ENCODE measurements at regions not wholly inside any gene's neighbourhood (a gene's known extent, or its start where the extent isn't known, plus 50 kb on each side); places are given as distances from the start of the nearest gene placed in this dataset.
"Not testable (repeated sequence)": the region's sequence is repeated elsewhere in the genome, so short reads cannot be mapped to it uniquely, and the experiment has no call there.

DNA sequence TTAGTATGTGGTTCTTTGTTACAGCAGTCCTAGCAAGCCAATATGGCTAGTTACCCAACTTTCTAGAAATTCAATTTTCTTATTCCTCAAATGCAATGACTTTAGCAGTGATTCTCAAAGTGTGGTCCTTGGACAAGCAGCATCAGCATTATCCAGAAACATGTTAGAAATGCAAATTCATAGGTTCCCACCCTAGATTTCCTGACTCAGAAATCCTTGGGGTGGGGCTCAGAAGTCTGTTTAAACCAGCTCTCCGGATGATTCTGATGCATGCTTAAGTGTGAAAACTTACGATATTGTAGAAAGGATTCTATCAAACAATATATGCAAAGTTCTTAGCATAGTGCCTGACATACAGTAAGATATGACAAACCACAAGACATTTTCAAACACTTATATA is 757.1 kb downstream of the DHX35 start:
- DNase-seq: no peak

DNA sequence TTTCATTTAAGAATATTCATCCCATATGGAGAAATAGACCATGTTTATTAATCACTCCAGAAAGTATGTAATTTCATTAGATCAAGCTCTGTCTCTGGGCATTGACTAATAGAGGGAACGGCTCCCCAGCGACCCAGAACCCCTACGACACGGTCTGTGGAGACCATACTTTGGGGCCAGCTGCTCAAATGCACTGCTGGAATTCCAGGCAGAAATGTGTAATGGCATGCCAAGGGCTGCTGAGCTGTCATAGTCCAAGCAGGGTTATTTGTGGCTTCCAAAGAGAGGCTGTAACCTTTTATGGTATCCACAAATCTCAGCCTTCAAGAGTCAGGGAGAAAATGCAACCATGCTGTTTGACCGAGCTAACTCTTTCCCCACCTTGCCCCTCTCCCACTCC is 755.8 kb downstream of the DHX35 start:
- no peak for DNase-seq

GRCh38 chr20:39716796-39717341 is 754.7 kb downstream of the DHX35 start:
- DNase-seq: no peak

DNA sequence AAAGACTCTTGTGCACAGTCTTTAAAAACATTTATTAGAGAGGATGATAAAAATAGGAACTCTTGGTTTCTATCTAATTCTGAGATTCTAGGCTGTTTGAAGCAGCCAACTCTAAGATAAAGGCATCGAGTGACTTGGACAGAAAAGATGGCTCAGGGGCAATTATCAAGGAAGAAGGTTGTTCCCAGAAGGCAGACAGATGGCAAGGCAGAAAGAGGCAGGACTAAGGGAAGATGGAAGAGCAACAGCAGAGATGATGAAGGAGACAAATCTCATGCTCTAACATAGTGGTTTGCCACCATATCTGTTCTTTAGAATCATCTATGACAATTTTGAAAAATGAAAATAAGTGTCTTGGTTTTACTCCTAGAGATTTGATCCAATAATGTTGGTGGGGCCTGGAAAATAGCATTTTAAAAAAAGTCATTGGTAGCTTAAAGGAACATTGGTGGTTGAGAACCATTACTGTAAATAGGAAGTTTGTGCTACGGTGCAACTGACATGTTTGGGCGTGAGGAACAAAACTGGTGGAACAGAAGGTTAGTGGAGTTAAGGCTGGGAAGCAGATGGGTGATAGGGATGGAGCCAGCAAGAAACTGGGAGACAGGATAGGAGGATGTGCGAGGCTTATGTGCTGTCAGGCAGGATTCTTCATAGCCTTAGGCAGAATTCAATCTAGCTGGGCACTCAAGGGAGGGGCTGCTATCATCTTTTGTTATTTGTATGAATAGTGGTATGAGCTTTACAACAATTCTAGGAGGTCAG is 751.1 kb downstream of the DHX35 start:
- no peak for DNase-seq

DNA sequence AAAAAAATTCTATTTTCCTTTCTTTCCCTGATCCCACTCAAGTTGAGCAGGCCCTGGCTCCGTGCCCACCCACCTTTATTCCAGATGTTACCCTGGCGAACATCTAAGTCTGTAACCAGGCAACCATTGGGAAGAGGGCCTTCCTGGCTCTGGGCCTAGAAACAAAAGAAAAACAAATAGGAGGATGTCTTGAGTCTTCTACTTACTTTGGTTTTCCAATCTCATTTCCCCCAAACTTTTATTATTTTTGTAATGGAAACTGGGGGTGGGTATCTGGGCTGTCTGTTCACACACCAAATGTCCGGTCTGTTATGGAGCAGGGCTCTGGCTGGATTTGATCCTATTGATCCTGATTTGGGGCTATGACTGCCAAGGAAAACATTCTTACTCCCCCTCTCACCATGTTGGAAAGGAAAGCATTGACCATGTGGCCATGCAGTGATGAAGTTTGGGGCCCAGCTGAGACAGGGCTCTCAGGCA is 744.1 kb downstream of the DHX35 start:
- no peak for DNase-seq

DNA sequence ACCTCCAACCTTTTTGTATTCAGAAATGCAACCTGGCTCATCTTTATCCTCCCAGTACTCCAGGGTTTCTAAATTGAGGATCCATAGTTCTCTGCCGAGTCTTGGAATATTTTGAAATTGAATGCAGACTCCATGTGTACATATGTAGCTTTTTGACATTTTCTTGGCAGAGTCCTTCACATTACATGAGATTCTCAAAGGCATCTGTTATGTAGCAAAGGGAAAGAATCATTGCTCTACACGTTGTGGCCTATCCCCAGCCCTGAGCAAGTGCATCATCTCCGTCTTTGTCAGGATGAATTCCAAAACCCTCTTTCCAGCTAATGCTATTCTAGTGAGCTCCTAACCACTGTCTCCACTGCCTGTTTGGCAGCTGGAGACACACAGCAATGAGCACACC is 742.9 kb downstream of the DHX35 start:
- DNase-seq: no peak

- DNase-seq: not testable (repeated sequence)
Measured at GRCh38 chr20:39703357-39703756, 741.2 kb downstream of the DHX35 start.

GRCh38 chr20:39702701-39703349 is 740.7 kb downstream of the DHX35 start:
- DNase-seq: no peak

DNA sequence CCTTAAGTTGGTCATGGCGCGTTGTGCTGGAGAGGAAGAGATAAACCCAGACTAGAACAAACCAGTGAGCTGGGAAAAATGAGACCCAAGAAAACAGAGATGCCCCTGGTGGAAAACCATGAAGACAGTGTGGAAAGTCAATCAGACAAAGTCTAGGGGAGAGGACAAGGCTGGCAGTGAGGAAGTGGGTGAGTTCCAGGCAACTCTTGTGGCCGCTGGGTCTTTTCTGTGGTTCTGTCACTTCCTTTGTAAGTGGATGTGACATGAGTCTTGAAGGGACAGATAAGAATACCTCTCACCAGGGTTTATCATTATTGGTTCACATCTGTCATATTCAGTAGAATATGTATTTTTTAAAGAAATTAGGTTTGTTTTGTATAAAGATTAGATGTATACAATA is 738.4 kb downstream of the DHX35 start:
- DNase-seq: no peak

GRCh38 chr20:39699166-39699725 is 737.1 kb downstream of the DHX35 start:
- DNase-seq: no peak

GRCh38 chr20:39698752-39699151 is 736.6 kb downstream of the DHX35 start:
- DNase-seq: no peak

GRCh38 chr20:39691151-39691862 is 729.2 kb downstream of the DHX35 start:
- DNase-seq: no peak

DNA sequence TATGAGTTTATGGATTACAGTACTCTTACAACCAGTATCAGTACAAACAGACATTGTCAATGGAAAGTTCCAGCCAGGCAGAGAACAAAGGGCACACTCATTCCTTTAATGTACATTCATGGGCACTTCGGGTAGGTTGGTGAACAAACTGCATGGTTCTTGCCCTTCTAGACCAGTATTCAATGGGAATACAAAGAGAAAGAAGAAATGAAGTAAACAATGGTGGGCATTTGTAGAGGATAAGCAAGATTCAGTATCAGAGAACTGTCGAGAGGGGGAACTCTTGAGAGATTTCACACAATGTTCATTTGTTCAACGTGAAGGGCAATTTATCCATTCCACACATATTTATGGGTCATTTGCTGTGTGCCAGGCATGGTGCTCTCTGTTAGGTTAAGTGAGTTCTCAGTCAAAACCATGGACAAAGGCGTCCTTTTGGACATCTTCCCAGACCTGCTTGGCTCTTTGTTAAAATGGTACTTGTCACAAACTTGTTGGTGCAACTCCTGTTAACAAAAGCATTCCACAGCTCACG is 714.8 kb downstream of the DHX35 start:
- DNase-seq: no peak

- DNase-seq: no peak
Measured at GRCh38 chr20:39676241-39676640, 714.1 kb downstream of the DHX35 start.

DNA sequence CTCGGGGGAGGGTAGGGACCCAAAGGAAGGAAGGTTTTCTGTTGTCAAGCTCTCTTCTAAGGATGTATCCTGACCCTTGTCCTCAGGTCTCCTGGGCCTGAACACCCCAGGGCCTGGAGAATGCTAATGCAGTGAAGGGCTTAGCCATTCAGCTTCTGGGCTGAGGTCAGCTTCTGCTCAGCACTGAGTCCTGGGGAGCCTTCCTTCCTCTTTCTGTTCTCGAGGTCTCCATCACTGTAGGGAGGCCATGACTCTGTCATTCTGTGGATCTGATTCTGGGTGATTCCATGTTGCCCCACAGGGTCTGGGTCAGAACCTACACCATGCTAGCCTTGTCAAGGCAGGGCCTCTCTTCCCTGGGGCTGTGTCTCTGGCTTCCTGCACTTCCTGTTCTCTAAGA is 712.7 kb downstream of the DHX35 start:
- DNase-seq: no peak

DNA sequence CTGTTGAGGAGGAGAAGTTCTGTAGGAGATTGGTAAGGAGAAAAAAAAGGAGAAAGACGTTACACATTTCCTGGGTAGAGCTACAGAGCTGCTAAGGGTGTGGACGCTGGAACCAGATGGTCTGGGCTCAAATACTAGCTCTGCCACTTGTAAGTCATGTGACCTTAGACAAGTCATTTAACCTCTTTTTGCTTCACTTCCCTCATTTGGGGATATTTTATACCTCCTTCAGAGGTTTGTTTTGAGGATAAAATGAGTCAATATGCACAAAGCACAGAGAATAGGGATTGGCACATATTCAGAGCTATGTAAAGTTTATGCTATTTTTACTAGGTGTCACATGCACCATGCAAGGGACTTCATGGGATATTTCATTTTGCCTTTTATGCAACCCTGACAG is 708.8 kb downstream of the DHX35 start:
- no peak for DNase-seq

- DNase-seq: no peak
Measured at GRCh38 chr20:39669659-39670058, 707.5 kb downstream of the DHX35 start.

- DNase-seq: no peak
Measured at GRCh38 chr20:39668038-39668437, 705.9 kb downstream of the DHX35 start.

- DNase-seq: no peak
Measured at GRCh38 chr20:39661833-39662232, 699.7 kb downstream of the DHX35 start.

- no peak for DNase-seq
Measured at GRCh38 chr20:39660965-39661364, 698.8 kb downstream of the DHX35 start.

- no peak for DNase-seq
Measured at GRCh38 chr20:39660226-39660625, 698.1 kb downstream of the DHX35 start.

DNA sequence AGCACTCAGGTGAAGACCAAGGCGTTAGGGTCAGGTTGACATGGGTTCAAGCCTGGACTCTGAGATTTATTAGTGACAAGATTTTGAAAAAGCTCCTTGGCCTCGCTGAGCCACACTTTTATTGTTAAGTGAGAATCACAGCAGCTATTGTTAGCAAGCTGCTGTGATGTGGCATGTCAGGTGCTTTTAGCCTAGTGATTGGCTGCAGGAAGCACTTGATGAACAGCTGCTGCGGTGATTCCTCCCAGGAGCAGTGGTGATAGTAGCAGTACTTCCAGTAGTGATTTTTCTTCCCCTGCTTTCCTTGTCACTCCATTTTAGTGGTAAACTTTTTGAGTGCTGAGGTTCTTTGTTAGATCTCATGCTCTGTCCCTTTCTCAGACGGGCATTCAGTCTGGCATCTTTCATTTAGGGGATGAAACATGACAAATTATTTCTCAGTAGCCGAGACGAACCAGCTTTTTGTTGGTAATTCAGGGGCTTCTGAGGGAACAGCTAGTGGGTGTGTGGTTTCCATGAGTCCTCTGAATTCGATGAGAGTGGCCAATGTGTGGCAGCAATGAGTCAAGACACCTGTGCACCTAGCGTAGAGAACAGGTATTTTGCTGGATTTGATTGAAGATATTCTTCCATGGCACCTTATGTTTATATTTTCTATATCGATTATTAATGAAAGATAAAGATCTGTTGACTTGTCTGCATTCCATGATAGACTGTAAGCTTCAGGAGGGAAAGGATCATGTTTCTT is 696.7 kb downstream of the DHX35 start:
- no peak for DNase-seq

Data from activated CD4-positive, alpha-beta T cell treated with anti-CD3 and anti-CD28 coated beads, Interleukin-2, amount 50 U/mL, for 4 hours (primary cell).